IMR-90 (cell line): ENCODE measurements at regions not wholly inside any gene's neighbourhood (a gene's known extent, or its start where the extent isn't known, plus 50 kb on each side); places are given as distances from the start of the nearest gene placed in this dataset.

ENCODE experiments used
- ATAC-seq: fragments of 200-7000 bp; cut with Tn5 transposase; 2 replicates; pipeline ENCODE4 v1.9.1; 2020; ENCODE audit warnings: low read depth, mild to moderate bottlenecking, moderate library complexity
- BruUV-seq: library from RNA; stranded (reverse); fragments of 400-500 nt; replicated peaks from 2 replicates; lab custom pipeline; 2021; lab: Mats Ljungman, UMichigan
- CTCF ChIA-PET: fragments of 300-600 bp; formaldehyde crosslinking; extraction: SDS; loops from one replicate; lab custom pipeline; 2021; ENCODE audit warnings: antibody characterized with exemption; lab: Yijun Ruan, JAX
- POLR2A ChIA-PET: fragments of 300-600 bp; sonication (Branson Sonifier 250); formaldehyde crosslinking; loops from one replicate; lab custom pipeline; 2022; ENCODE audit warnings: antibody characterized with exemption; ENCODE audit not compliant: unreplicated experiment; lab: Charles Lee
- DNase-seq: peaks from one replicate; pipeline ENCODE4 v3.0.0; 2013
- H2AFZ ChIP-seq: replicated peaks from 2 replicates; pipeline ENCODE3; 2013; ENCODE audit warnings: low read length, mild to moderate bottlenecking; ENCODE audit not compliant: poor library complexity
- H2AK5ac ChIP-seq: 2 replicates; pipeline ENCODE4 v1.6.1; 2013; ENCODE audit warnings: low read depth, low read length, inconsistent platforms
- H2AK9ac ChIP-seq: replicated peaks from 2 replicates; pipeline ENCODE3; 2013; ENCODE audit warnings: mild to moderate bottlenecking, low read depth, low read length, moderate library complexity; ENCODE audit not compliant: poor library complexity
- H2BK120ac ChIP-seq: 2 replicates; pipeline ENCODE4 v1.6.1; 2013; ENCODE audit warnings: low read depth, low read length, inconsistent platforms
- H2BK15ac ChIP-seq: 3 replicates; pipeline ENCODE4 v1.6.1; 2013; ENCODE audit warnings: low read depth, low read length, inconsistent platforms
- H2BK20ac ChIP-seq: 2 replicates; pipeline ENCODE4 v1.6.1; 2013; ENCODE audit warnings: low read depth, mild to moderate bottlenecking, inconsistent platforms, low read length, moderate library complexity
- H2BK5ac ChIP-seq: 2 replicates; pipeline ENCODE4 v1.6.1; 2013; ENCODE audit warnings: mild to moderate bottlenecking, low read depth, low read length, inconsistent platforms; ENCODE audit not compliant: poor library complexity, severe bottlenecking
- H3K14ac ChIP-seq: replicated peaks from 2 replicates; pipeline ENCODE4 v1.6.1; 2013; ENCODE audit warnings: low read depth, low read length, inconsistent platforms
- H3K18ac ChIP-seq: 2 replicates; pipeline ENCODE4 v1.6.1; 2013; ENCODE audit warnings: low read depth, low read length, control low read depth
- H3K23ac ChIP-seq: 2 replicates; pipeline ENCODE4 v1.6.1; 2013; ENCODE audit warnings: low read depth, low read length, inconsistent platforms
- H3K27ac ChIP-seq: 2 replicates; pipeline ENCODE4 v1.5.1; 2013; ENCODE audit warnings: mild to moderate bottlenecking, control low read depth, low read length; ENCODE audit not compliant: insufficient read depth
- H3K27me3 ChIP-seq: 2 replicates; pipeline ENCODE4 v1.6.1; 2013; ENCODE audit warnings: low read length; ENCODE audit not compliant: control insufficient read depth, insufficient read depth
- H3K36me3 ChIP-seq: 2 replicates; pipeline ENCODE4 v1.6.1; 2013; ENCODE audit warnings: low read length, mixed read lengths; ENCODE audit not compliant: control insufficient read depth, insufficient read depth
- H3K4ac ChIP-seq: 2 replicates; pipeline ENCODE4 v1.6.1; 2013; ENCODE audit warnings: low read depth, low read length, inconsistent platforms
- H3K4me1 ChIP-seq: 2 replicates; pipeline ENCODE4 v1.6.1; 2013; ENCODE audit warnings: low read length, mixed read lengths; ENCODE audit not compliant: control insufficient read depth, insufficient read depth
- H3K4me2 ChIP-seq: 2 replicates; pipeline ENCODE4 v1.6.1; 2013; ENCODE audit warnings: low read depth, mild to moderate bottlenecking, control low read depth, low read length, moderate library complexity
- H3K4me3 ChIP-seq: 2 replicates; pipeline ENCODE4 v1.5.1; 2013; ENCODE audit warnings: low read depth, mild to moderate bottlenecking, control low read depth, low read length, moderate library complexity; ENCODE audit not compliant: insufficient read depth
- H3K56ac ChIP-seq: 2 replicates; pipeline ENCODE4 v1.6.1; 2013; ENCODE audit warnings: low read length, inconsistent platforms; ENCODE audit not compliant: insufficient read depth; ENCODE audit errors: extremely low read depth
- H3K79me1 ChIP-seq, 2 experiments: 2 replicates each; pipeline ENCODE4 v1.6.1; 2013; ENCODE audit warnings: low read length in 2 of 2, inconsistent platforms in 1 of 2, low read depth in 1 of 2
- H3K9ac ChIP-seq: 2 replicates; pipeline ENCODE4 v1.6.1; 2013; ENCODE audit warnings: low read depth, low read length, control low read depth
- H3K9me1 ChIP-seq: 2 replicates; pipeline ENCODE4 v1.6.1; 2013; ENCODE audit warnings: low read length, inconsistent platforms; ENCODE audit not compliant: insufficient read depth
- H3K9me3 ChIP-seq: 2 replicates; pipeline ENCODE4 v1.6.1; 2013; ENCODE audit warnings: low read length; ENCODE audit not compliant: control insufficient read depth, insufficient read depth
- H4K20me1 ChIP-seq: 2 replicates; pipeline ENCODE4 v1.6.1; 2013; ENCODE audit warnings: low read length, inconsistent platforms; ENCODE audit not compliant: insufficient read depth
- H4K5ac ChIP-seq: 2 replicates; pipeline ENCODE4 v1.6.1; 2013; ENCODE audit warnings: mild to moderate bottlenecking, low read depth, low read length, control low read depth
- H4K8ac ChIP-seq, 2 experiments: 2 replicates each; pipeline ENCODE4 v1.6.1; 2013; ENCODE audit warnings: low read depth in 2 of 2, low read length in 2 of 2, control low read depth in 1 of 2, inconsistent platforms in 1 of 2
- H4K91ac ChIP-seq: 2 replicates; pipeline ENCODE4 v1.6.1; 2013; ENCODE audit warnings: low read depth, low read length, inconsistent platforms; ENCODE audit not compliant: insufficient read depth
- BHLHE40 ChIP-seq: fragments of 150-350 bp; IDR thresholded peaks from 2 replicates; pipeline ENCODE4 v1.6.1; 2016; ENCODE audit warnings: mild to moderate bottlenecking, low read depth, low read length
- CEBPB ChIP-seq: IDR thresholded peaks from 2 replicates; pipeline ENCODE4 v1.6.1; 2012; ENCODE audit warnings: low read depth, low read length, improper control_type of control experiment
- CHD1 ChIP-seq: IDR thresholded peaks from 2 replicates; pipeline ENCODE4 v1.6.1; 2012; ENCODE audit warnings: low read depth, low read length, improper control_type of control experiment
- FOS ChIP-seq: fragments of 150-350 bp; IDR thresholded peaks from 2 replicates; pipeline ENCODE4 v1.6.1; 2016; ENCODE audit warnings: low read depth, low read length
- MAFK ChIP-seq: IDR thresholded peaks from 2 replicates; pipeline ENCODE4 v1.6.1; 2012; ENCODE audit warnings: low read depth, low read length, improper control_type of control experiment
- MAZ ChIP-seq: IDR thresholded peaks from 2 replicates; pipeline ENCODE4 v1.6.1; 2012; ENCODE audit warnings: low read depth, mild to moderate bottlenecking, low read length, improper control_type of control experiment, moderate library complexity, borderline replicate concordance
- MXI1 ChIP-seq: IDR thresholded peaks from 2 replicates; pipeline ENCODE4 v1.6.1; 2012; ENCODE audit warnings: low read depth, mild to moderate bottlenecking, low read length, moderate library complexity, borderline replicate concordance
- NFE2L2 ChIP-seq: fragments of 150-350 bp; IDR thresholded peaks from 2 replicates; pipeline ENCODE4 v1.6.1; 2016; ENCODE audit warnings: low read depth, mild to moderate bottlenecking, low read length
- POLR2A ChIP-seq: IDR thresholded peaks from 2 replicates; pipeline ENCODE4 v1.6.1; 2012; ENCODE audit warnings: mild to moderate bottlenecking, low read depth, low read length
- RAD21 ChIP-seq: IDR thresholded peaks from 2 replicates; pipeline ENCODE4 v1.6.1; 2012; ENCODE audit warnings: low read length, improper control_type of control experiment
- RCOR1 ChIP-seq: IDR thresholded peaks from 2 replicates; pipeline ENCODE4 v1.6.1; 2012; ENCODE audit warnings: mild to moderate bottlenecking, low read length, improper control_type of control experiment; ENCODE audit not compliant: insufficient replicate concordance
- RFX5 ChIP-seq: IDR thresholded peaks from 2 replicates; pipeline ENCODE4 v1.8.0; 2012; ENCODE audit warnings: low read depth, mild to moderate bottlenecking, low read length, moderate library complexity
- SMC3 ChIP-seq: fragments of 150-350 bp; IDR thresholded peaks from 2 replicates; pipeline ENCODE4 v1.6.1; 2016; ENCODE audit warnings: low read depth, mild to moderate bottlenecking, antibody characterized with exemption, low read length, moderate library complexity
- WGBS, 2 experiments: methylation state at CpG; one replicate each; pipeline versions ENCODE4 v1.1.5 to v1.1.7; 2013; ENCODE audit warnings: missing lambda C conversion rate in 2 of 2; ENCODE audit not compliant: insufficient read length in 1 of 2; ENCODE audit errors: extremely low coverage in 2 of 2; 5-methylcytosine and 5-hydroxymethylcytosine counted together
- dilution Hi-C: fragments of 300-500 bp; cut with HindIII; formaldehyde crosslinking; loops from one replicate; pipeline ENCODE4 v1.14.3; 2018; ENCODE audit warnings: low sequenced_read_pairs; ENCODE audit not compliant: unreplicated experiment
- in situ Hi-C: fragments of 300-500 bp; cut with MboI; formaldehyde crosslinking; loops from 3 replicates; pipeline ENCODE4 v1.14.3; 2019; ENCODE audit warnings: low sequenced_read_pairs, inconsistent platforms, mixed read lengths
- intact Hi-C: fragments of 100-400 bp; cut with micrococcal nuclease; formaldehyde crosslinking; loops from 2 replicates; pipeline ENCODE4 v1.10.0; 2022
- TF ChIP-seq, protein P1 (sequence below): conservative IDR thresholded peaks from 2 replicates; pipeline ENCODE4 v1.5.1; 2012; ENCODE audit warnings: mild to moderate bottlenecking, low read depth, low read length, improper control_type of control experiment
- TF ChIP-seq, protein P2 (sequence below): fragments of 150-350 bp; IDR thresholded peaks from 2 replicates; pipeline ENCODE4 v1.6.1; 2017; ENCODE audit warnings: mild to moderate bottlenecking, antibody characterized with exemption, low read length, low read depth
- TF ChIP-seq, protein P3 (sequence below): fragments of 150-350 bp; IDR thresholded peaks from 2 replicates; pipeline ENCODE4 v1.6.1; 2016; ENCODE audit warnings: low read depth, mild to moderate bottlenecking, low read length, moderate library complexity, borderline replicate concordance

DNA sequence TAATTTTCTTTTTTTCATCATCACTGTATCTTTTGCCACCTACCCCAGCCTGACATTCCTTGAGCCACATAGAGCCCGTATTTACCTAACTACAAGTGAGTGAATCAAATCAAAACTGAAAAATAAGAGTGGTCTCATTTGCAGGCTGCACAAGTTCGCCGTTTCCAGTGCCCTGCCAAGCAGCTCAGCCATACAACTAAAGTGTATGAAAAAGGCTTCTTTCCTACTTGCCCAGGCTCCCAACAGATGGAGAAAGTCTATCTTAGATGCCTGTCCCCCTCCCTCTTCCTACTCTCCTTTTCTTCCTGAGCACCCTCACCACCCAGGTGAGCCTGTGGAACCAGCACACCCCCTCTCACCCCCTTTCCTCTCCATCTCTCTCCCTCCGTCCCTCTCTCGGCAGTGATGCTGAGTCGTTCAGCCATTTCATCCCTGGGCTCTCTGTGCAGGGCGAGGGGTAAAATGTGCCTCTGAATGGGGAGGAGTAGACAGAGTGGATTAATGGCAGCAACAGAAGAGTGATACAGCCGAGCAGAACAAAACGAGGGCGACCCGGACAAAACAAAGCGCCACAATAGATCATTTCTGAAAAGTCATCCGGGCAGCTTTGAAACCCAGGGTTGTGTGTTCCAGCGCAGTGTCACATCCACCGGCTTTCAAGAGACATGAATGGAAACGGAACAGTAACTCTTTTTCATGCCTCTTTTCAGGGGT, 65.0 kb upstream of the POU3F3 start:
- Histone ChIP-seq H3K4me2 (no peak overlapping the region), H3K79me1 (no peaks in the 10 kb centered on the region), H2AFZ (no peak overlapping the region), H2BK5ac (no peak overlapping the region), H3K36me3 (no peaks in the 10 kb centered on the region), H3K56ac (no peak overlapping the region), H3K4ac (no peak overlapping the region), H3K4me3 (no peak overlapping the region), H2BK20ac (no peak overlapping the region), H3K27me3 (no peaks in the 10 kb centered on the region), H3K23ac (no peak overlapping the region), H4K91ac (no peak overlapping the region), H2AK5ac (no peak overlapping the region), H2BK120ac (no peak overlapping the region), H3K14ac (no peak overlapping the region), H4K8ac (no peak overlapping the region), H3K18ac (no peak overlapping the region), H3K9me3 (peaks cover 12% of the 10 kb centered on the region; the same call in 1 of the 2 replicates), H2AK9ac (no peak overlapping the region), H3K9me1 (no peaks in the 10 kb centered on the region), H4K5ac (no peak overlapping the region), H3K27ac (no peak overlapping the region), H4K20me1 (no peaks in the 10 kb centered on the region), H3K4me1 (no peaks in the 10 kb centered on the region), H3K9ac (no peak overlapping the region), H2BK15ac (no peak overlapping the region)
- WGBS, 2 experiments, result 31% methylated on average over 5 of the region's 16 CpGs; no CpG with 5 or more reads in 1 of the 2 experiments
- dilution Hi-C loops, result no loop called here
- DNase-seq, result no peak
- in situ Hi-C loops, result no loop called here
- TF ChIP-seq POLR2A (no peak), BHLHE40 (no peak), RCOR1 (no peak), CHD1 (no peak), RFX5 (no peak), FOS (no peak), MAZ (no peak), SMC3 (no peak), RAD21 (no peak), MAFK (no peak), MXI1 (no peak), CEBPB (no peak), NFE2L2 (no peak)
- TF ChIP-seq, protein P1, sequence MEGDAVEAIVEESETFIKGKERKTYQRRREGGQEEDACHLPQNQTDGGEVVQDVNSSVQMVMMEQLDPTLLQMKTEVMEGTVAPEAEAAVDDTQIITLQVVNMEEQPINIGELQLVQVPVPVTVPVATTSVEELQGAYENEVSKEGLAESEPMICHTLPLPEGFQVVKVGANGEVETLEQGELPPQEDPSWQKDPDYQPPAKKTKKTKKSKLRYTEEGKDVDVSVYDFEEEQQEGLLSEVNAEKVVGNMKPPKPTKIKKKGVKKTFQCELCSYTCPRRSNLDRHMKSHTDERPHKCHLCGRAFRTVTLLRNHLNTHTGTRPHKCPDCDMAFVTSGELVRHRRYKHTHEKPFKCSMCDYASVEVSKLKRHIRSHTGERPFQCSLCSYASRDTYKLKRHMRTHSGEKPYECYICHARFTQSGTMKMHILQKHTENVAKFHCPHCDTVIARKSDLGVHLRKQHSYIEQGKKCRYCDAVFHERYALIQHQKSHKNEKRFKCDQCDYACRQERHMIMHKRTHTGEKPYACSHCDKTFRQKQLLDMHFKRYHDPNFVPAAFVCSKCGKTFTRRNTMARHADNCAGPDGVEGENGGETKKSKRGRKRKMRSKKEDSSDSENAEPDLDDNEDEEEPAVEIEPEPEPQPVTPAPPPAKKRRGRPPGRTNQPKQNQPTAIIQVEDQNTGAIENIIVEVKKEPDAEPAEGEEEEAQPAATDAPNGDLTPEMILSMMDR, result no peak
- TF ChIP-seq, protein P2, sequence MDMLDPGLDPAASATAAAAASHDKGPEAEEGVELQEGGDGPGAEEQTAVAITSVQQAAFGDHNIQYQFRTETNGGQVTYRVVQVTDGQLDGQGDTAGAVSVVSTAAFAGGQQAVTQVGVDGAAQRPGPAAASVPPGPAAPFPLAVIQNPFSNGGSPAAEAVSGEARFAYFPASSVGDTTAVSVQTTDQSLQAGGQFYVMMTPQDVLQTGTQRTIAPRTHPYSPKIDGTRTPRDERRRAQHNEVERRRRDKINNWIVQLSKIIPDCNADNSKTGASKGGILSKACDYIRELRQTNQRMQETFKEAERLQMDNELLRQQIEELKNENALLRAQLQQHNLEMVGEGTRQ, result no peak
- TF ChIP-seq, protein P3, sequence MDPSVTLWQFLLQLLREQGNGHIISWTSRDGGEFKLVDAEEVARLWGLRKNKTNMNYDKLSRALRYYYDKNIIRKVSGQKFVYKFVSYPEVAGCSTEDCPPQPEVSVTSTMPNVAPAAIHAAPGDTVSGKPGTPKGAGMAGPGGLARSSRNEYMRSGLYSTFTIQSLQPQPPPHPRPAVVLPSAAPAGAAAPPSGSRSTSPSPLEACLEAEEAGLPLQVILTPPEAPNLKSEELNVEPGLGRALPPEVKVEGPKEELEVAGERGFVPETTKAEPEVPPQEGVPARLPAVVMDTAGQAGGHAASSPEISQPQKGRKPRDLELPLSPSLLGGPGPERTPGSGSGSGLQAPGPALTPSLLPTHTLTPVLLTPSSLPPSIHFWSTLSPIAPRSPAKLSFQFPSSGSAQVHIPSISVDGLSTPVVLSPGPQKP, result no peak
- BruUV-seq, result no TSS peak
- no peak for ATAC-seq
- intact Hi-C loops, result no loop called here
- ChIA-PET POLR2A (no interaction called here), CTCF (no interaction called here)
